ENCODE measurements at regions not wholly inside any gene's neighbourhood (a gene's known extent, or its start where the extent isn't known, plus 50 kb on each side); places are given as distances from the start of the nearest gene placed in this dataset.
"Not testable (repeated sequence)": the region's sequence is repeated elsewhere in the genome, so short reads cannot be mapped to it uniquely, and the experiment has no call there.

GRCh38 chr5:51172903-51173626 is 210.2 kb upstream of the ISL1 start:
- no peak for DNase-seq

DNA sequence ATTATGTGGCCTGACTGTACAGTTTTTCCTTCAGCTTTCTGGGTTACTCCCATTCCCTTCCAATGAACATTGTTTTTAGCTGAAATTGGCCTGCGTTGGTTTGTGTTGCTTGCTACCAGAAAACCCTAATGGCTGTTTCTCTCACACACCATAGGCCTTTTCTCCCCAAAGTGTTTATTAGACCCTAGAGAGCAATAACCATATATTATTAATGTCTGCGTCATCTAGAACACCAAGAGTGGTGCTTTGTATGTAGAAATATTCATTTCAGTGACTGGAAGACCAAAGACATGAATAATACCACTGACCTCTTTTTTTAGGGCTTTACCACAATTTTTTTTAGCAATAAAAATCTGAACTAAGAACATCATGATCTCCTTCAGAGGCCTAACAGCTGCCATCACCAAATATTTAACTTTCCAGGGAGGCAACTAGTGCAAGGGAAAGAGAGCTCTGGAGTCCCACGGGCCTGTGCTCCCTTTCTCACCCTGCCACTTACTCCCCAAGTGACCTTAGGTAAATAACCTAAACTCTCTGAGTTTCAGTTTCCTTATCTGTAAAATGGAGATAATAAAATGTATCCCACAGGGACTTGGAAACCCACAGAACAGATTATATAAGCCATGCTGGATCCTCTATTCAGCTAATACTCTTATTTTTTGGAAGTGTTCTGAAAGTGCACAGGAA is 201.9 kb upstream of the ISL1 start:
- DNase-seq = no peak

- no peak for DNase-seq
Observed at GRCh38 chr5:51185850-51186329, 197.4 kb upstream of the ISL1 start.

DNA sequence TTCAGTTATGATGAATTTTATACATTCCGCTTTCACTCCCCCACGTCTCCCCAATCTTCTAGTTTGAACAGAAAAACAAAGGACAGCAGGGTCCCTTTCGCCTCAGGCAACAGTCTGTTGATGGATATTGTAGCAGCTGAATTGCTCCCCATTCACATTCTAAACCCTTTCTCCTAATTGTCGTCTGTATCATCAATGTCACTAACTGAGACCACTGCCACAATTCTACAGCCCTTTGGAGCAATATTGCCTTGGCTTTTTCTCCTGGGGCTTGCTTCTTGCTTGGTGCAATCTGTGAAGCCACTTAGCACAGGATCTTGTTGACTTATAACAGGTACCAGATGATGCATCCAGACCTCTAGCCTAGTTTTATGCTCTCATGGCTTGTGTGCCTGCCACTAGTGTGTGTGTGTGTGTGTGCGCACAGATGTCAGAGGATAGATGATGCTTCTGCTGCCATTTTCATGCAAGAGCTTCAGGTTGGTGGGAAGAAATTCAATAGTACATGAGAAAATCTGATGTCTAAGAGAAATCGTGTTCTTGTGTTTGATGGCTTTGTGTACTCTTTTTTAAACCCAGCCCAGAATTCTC is 195.2 kb upstream of the ISL1 start:
- no peak for DNase-seq

DNA sequence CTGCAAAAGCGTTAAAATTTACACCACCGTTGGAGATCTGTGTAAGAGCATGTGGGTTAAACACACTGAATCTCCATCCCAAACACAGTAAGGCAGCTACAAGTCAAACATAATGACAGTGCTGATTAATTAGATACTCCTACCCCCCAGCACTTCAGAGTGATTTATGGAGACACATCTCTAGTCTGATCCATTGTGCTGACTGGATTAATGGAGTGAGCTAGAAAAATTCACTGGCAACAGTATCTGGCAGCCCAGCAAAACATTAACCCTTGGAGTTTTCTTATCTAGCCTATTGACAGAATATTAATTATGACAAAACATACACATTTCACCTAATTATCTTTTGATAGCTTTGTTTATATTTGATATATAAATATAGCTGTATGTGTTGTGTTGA is 188.6 kb upstream of the ISL1 start:
- no peak for DNase-seq

DNA sequence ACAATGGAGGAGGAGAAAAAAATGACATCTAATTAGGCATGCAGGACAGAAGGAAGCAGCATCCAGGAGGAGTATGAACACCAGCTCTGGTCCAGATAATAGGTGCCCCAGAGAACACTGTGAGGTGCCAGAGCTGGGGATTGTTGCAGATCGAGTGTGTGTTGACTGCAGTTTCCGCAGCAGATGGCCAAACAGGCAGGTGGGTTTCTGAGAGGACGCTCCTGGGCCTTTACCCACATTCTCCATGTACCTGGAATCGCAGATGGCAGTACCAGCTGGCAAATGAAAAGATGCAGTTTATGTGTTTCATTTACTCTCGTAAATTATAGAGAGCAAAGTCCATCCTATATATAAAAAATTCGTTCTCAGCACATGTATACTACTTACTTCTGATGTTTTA is 182.2 kb upstream of the ISL1 start:
- DNase-seq = no peak

DNA sequence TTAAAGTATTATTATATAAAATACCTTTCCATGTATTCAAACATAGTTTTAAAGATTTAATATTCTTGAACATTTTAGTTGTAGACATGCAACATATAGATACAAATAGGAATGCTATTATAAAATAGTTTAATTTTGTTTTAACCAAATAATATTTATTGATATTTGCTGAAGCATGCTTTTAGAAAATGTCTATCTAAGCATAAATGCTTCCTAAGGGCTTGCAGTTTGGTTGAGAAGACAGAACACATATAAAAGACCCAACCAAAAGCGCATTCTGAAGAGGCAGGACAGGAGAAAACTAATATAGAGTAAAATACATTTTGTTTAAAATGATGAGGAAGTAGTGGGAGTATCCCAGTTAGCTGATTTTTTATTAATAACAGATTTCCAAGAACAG is 181.5 kb upstream of the ISL1 start:
- no peak for DNase-seq

DNA sequence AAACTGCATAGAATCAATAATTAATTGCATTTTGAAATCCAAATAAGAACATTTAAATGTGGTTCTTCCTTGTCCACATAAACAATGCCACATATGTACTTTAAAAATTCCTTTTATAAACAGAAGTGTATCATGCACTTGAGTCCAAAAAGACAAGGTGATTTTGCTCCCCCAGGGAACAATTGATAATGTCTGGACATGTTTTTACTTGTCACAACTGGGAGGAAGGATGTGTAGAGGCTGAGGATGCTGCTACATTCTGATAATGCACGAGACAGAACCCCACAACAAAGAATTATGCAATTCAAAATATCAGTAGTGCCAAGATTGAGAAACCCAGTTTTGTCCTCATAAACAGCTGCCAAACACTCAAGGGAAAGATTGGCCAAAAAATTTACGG is 181.1 kb upstream of the ISL1 start:
- no peak for DNase-seq

- no peak for DNase-seq
Observed at GRCh38 chr5:51203598-51203997, 179.7 kb upstream of the ISL1 start.

DNA sequence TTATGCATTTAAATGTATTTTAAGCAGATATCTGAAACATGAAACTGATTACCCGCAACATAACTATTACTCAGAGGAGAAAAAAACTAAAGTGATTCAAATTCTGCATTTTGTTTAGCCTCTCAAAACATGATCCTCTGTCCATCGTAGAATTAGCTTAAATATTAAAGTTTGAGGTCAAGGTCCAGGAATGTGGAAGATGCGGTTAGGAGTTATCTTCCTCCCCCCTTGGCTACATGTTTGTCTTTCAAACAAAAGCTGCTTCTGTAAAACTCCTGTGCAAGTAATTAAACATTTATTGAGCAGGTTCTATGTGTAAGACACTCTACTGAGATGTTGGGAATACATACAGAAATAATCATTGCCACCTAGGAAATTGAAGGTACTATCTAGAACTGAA is 175.0 kb upstream of the ISL1 start:
- no peak for DNase-seq

- no peak for DNase-seq
Observed at GRCh38 chr5:51214746-51215145, 168.5 kb upstream of the ISL1 start.

DNA sequence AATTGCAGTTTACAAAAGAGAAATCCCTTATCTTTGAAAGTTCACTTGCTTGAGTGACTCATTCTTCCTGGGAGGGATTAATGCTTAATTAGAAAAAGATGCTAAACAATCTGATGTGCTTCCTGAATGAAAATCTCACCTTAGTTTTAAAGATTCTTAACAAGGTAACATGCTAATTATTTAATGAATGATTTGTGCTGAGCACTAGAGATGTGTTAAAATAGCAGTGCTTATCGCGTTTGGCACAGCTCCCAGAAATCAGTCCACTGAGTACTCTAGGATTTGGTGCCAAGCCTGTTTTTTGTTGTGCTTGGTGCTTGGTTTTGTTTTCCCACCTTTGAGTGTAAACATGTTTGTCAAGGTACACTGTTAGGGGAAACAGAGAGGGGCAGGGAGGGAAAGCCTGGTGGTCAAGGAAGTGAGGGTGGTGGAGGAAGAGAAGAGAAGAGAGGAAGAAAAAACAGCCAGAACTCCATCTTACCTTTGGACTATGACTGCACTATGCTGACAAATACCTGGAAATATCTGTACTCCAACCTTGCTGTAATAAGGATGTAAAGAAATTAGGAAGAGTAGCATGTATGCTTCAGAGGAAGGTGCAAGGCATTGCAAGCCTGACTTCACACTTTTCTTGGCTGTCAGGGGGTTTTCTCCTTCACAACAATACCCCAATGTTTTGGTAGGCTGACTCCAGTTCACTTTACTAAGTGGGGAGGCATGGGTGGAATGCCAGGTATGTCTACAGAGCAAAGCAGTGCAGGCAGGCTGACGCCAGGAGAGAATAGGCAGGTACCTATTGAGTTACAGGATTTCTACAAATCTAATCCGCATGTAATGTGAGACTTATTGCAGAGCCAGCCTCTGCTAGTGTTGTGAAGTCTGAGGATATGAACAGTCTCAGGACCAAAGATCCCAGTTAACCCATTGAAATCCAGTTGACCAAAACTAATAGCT is 157.2 kb upstream of the ISL1 start:
- DNase-seq = no peak

GRCh38 chr5:51227963-51228470 is 155.2 kb upstream of the ISL1 start:
- no peak for DNase-seq

DNA sequence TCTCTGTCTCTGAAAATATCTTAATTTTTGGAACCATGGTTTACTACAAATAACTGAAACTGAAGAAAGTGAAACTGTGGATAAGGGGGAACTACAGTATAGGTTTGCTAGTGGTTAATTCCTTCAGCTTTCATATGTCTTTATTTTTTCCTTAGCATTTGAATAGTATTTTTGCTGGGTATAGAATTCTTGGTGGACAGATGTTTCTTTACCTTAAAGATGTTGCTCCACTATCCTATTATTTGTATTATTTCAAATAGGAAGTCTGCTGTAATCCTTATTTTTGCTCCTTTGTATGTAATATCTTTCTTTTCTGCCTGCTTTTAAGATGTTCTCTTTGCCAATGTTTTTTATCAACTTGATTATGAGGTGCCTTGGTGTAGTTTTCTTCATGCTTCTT is 152.9 kb upstream of the ISL1 start:
- no peak for DNase-seq

- DNase-seq = no peak
Observed at GRCh38 chr5:51242456-51242855, 140.8 kb upstream of the ISL1 start.

DNA sequence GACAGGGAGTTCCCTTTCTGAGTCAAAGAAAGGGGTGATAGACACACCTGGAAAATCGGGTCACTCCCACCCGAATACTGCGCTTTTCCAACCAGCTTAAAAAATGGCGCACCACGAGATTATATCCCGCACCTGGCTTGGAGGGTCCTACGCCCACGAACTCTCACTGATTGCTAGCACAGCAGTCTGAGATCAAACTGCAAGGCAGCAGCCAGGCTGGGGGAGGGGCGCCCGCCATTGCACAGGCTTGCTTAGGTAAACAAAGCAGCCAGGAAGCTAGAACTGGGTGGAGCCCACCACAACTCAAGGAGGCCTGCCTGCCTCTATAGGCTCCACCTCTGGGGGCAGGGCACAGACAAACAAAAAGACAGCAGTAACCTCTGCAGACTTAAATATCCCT is 132.3 kb upstream of the ISL1 start:
- DNase-seq = not testable (repeated sequence)

DNA sequence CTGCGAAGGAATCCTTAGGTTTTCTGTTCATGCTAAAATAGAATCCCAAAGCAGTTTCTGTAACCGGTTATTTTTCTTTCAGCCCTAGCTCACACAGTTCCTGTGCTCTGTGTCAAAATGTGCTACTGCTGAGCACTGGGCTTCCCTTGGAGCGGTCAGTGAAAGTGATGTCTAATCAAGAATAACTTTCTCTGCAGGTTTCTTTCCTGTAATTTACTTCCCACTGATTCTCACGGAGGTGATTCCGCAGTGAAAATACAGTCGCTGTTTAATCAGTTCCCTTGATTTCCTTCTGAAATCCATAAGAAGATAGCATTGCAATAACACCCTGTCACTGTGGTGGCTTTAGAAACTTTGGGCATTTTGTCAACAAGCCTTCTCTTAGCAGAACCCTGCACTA is 112.0 kb upstream of the ISL1 start:
- DNase-seq = no peak

GRCh38 chr5:51273021-51273420 is 110.2 kb upstream of the ISL1 start:
- DNase-seq = no peak

- DNase-seq = no peak
Observed at GRCh38 chr5:51273871-51274270, 109.4 kb upstream of the ISL1 start.

DNA sequence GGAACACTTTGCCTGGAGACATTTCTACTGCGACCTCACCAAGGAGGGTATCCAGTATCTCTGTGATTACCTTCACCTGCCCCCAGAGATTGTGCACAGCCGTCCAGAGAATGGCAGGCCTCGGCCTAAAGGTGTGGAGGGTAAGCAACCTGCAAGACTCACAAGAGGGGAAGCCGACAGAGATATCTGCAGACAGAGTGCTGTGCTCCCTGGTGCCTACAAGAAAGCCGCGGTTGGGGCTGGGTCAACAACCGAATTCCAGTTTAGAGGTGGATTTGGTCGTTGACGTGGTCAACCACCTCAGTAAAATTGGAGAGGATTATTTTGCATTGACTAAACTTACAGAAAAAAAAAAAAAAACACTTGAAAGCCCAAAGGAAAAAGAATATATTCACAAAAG is 107.8 kb upstream of the ISL1 start:
- no peak for DNase-seq

DNA sequence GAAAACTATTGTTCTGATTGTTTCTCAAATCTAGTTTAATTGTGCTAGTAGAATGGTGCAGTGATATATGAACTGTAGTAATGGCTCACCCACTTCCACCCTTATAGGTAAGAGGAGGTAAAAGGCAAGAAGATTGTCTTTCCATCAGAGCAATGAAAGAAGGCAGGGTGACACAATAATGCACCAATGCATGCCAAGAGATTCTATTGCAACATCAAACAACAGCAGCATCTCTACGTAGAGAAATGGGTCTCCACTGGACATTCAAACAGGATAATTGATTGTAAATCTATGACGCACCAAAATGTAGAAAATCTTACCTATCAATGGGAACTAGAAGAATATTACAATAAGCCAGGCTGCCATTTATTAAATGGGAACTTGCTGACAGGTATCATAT is 107.0 kb upstream of the ISL1 start:
- DNase-seq = no peak

GRCh38 chr5:51278539-51278938 is 104.7 kb upstream of the ISL1 start:
- no peak for DNase-seq

Measured in NCI-H526 treated with DMSO at 0.1 percent for 48 hours (cell line).